Activated CD4-positive, alpha-beta T cell treated with anti-CD3 and anti-CD28 coated beads, Interleukin-2, amount 10 ng/mL, durations not matched to agents 7 days and 5 days (primary cell): ENCODE measurements at regions not wholly inside any gene's neighbourhood (a gene's known extent, or its start where the extent isn't known, plus 50 kb on each side); places are given as distances from the start of the nearest gene placed in this dataset.

ENCODE experiments used
- CTCF ChIA-PET: fragments of 350-600 bp; sonication (Branson Sonifier 250); formaldehyde crosslinking; loops from one replicate; lab custom pipeline; 2021; ENCODE audit warnings: antibody characterized with exemption; lab: Charles Lee
- POLR2A ChIA-PET: fragments of 350-600 bp; sonication (Branson Sonifier 250); formaldehyde crosslinking; loops from one replicate; lab custom pipeline; 2021; ENCODE audit warnings: antibody characterized with exemption; lab: Charles Lee
- DNase-seq: peaks from one replicate; pipeline ENCODE4 v3.0.0-alpha.2; 2020
- H3K27ac Mint-ChIP-seq: one replicate; pipeline ENCODE4 v1.8.0; 2021; ENCODE audit warnings: mild to moderate bottlenecking, moderate library complexity, mixed read lengths
- H3K27me3 Mint-ChIP-seq: one replicate; pipeline ENCODE4 v1.8.0; 2021; ENCODE audit warnings: mixed read lengths
- H3K36me3 Mint-ChIP-seq: one replicate; pipeline ENCODE4 v1.8.0; 2021; ENCODE audit warnings: low read depth, mixed read lengths
- H3K4me1 Mint-ChIP-seq: one replicate; pipeline ENCODE4 v1.8.0; 2021; ENCODE audit warnings: mixed read lengths
- H3K4me3 Mint-ChIP-seq: one replicate; pipeline ENCODE4 v1.8.0; 2021; ENCODE audit warnings: mild to moderate bottlenecking, moderate library complexity, mixed read lengths
- H3K9me3 Mint-ChIP-seq: one replicate; pipeline ENCODE4 v1.8.0; 2021; ENCODE audit warnings: mixed read lengths

DNA sequence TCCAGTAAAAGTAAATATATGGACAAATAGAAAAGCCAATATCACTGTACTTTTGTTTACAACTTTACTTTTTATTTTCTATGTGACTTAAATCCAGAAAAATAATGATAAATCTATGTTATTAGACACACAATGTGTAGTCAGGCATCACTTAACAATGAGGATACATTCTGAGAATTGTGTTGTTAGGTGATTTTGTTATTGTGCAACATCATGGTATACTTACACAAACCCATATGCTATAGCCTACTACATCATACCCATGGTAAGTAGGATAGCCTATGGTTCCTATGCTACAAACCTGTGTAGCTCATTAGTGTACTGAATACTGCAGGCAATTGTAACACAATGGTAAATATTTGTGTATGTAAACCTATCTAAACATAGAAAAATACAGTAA is 781.7 kb upstream of the GHITM start:
- Mint-ChIP-seq H3K27ac (no peak overlapping the region), H3K36me3 (no peaks in the 10 kb centered on the region), H3K4me1 (no peaks in the 10 kb centered on the region), H3K4me3 (no peak overlapping the region), H3K9me3 (peaks cover 6% of the 10 kb centered on the region), H3K27me3 (no peaks in the 10 kb centered on the region)
- CTCF ChIA-PET: no interaction called here
- POLR2A ChIA-PET: no interaction called here
- DNase-seq: no peak

DNA sequence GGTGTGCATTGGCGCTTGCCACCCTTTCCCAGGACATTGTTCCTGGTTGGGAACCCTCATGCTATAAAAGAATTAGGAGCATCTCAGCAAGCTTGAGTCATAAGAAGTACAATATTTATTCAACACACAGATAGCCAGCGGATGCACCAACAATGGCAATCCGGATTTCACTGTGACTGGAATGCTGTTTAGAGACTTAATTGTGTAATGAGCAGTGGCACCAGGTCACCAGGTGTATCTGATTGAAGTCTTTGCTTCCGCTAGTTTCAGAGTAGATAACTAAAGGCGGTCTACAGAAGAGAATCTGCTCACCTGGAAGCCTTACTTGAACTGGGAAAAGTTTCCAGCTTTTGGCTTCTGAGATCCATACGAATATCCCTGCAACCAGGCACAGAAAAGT is 772.3 kb upstream of the GHITM start:
- H3K4me1 Mint-ChIP-seq: no peaks in the 10 kb centered on the region
- no peaks in the 10 kb centered on the region for H3K36me3 Mint-ChIP-seq
- ChIA-PET CTCF (no interaction called here), POLR2A (no interaction called here)
- H3K9me3 Mint-ChIP-seq: no peaks in the 10 kb centered on the region
- no peaks in the 10 kb centered on the region for H3K27me3 Mint-ChIP-seq
- no peak for DNase-seq
- no peak overlapping the region for H3K4me3 Mint-ChIP-seq
- H3K27ac Mint-ChIP-seq: no peak overlapping the region

DNA sequence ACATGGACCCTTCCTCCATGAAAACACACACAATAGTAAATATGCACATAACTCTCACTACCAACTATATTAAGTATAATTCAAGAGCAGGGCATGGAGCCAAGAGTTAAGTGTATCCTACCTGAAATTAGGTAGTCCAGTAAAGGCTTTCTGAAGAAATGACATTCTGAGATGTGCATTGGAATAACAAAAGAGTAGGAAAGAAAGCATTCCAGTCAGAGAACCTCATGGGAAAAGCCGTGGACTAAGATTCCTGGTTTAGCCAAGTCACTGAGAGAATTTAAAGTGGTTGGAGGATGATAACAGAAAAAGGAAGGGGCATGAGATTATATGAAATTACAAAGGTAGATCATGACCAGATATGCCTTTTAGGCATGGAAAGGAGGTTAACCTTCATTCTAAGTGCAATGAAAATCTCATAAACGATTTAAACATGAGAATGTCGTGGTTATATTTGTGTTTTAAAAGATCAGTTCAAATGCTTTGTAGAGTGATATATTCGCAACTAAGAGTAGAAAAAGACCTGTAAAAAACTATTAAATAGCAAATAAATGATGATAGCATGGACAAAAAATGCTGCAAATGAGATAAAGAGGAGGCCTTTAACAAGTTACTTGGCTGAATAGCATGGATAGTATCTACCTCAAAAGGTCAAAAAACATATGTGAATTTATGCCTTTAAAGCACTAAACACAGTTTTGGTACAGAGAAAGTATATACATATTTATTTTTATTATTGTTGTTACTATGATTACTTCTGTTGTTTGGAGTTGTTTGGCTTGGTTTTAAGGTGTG is 767.4 kb upstream of the GHITM start:
- no peaks in the 10 kb centered on the region for H3K27me3 Mint-ChIP-seq
- H3K4me3 Mint-ChIP-seq: no peak overlapping the region
- H3K9me3 Mint-ChIP-seq: no peaks in the 10 kb centered on the region
- DNase-seq: no peak
- H3K4me1 Mint-ChIP-seq: no peaks in the 10 kb centered on the region
- H3K27ac Mint-ChIP-seq: no peak overlapping the region
- POLR2A ChIA-PET: no interaction called here
- H3K36me3 Mint-ChIP-seq: no peaks in the 10 kb centered on the region
- CTCF ChIA-PET: no interaction called here

DNA sequence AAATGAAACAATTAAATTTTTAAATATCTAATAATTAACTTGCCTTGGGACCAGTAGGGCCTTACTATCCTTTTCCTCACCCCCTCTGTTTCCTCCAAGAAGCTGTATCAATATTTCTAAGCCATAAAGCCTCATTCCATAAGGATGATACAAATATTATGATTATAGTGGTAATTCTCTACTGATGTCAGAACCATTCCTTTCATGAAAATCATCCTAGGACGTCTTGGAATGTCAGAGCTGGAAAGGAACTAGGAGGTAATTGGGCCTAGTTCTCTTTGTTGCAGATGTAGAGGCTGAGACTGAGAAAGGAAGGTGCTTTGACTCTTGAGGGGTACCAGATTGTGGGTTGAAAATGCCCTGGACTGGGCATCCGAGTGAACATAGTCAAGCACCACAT is 766.7 kb upstream of the GHITM start:
- CTCF ChIA-PET: no interaction called here
- H3K36me3 Mint-ChIP-seq: no peaks in the 10 kb centered on the region
- no peaks in the 10 kb centered on the region for H3K4me1 Mint-ChIP-seq
- POLR2A ChIA-PET: no interaction called here
- H3K9me3 Mint-ChIP-seq: no peaks in the 10 kb centered on the region
- no peak for DNase-seq
- no peak overlapping the region for H3K27ac Mint-ChIP-seq
- H3K4me3 Mint-ChIP-seq: no peak overlapping the region
- no peaks in the 10 kb centered on the region for H3K27me3 Mint-ChIP-seq

DNA sequence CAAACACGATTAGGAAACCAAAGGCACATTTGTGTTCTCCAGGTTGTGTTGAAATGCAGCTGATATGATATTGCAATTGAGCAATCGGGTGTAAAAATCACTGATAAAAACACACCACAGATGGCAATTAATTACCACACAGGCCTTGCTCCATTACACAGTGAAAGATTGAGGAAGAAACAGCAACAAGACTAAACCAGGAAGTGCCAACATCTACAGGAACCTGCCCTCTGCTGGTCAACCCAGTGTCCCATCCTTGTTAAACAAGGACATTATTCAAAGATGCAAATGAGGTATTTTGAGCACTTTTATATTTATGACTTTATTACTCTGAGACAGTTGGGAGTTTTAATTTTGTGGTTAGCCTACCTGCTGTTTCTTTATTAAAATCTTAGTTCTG is 765.6 kb upstream of the GHITM start:
- H3K36me3 Mint-ChIP-seq: no peaks in the 10 kb centered on the region
- no peaks in the 10 kb centered on the region for H3K27me3 Mint-ChIP-seq
- no peak for DNase-seq
- H3K4me3 Mint-ChIP-seq: no peak overlapping the region
- ChIA-PET CTCF (no interaction called here), POLR2A (no interaction called here)
- peaks cover 2% of the 10 kb centered on the region for H3K9me3 Mint-ChIP-seq
- no peak overlapping the region for H3K27ac Mint-ChIP-seq
- H3K4me1 Mint-ChIP-seq: no peaks in the 10 kb centered on the region

DNA sequence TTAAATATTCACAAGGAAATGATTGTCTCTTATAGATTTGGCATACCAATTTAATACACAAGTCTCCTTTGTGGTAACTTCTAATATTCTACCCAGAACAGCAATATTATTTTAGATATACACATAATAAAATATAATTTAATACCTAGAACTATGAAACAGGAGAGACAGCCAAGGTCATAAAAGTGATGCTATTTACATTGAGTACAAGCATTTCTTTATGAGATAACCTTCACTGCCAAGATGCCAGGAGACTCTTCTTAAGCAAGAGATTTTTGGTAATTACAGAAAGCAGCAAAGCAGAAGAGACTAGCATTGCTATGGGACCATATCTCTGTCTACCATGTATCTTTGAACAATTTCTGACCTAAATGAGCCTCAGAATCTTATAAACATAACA is 764.6 kb upstream of the GHITM start:
- ChIA-PET POLR2A (no interaction called here), CTCF (no interaction called here)
- Mint-ChIP-seq H3K27ac (no peak overlapping the region), H3K36me3 (no peaks in the 10 kb centered on the region), H3K27me3 (no peaks in the 10 kb centered on the region), H3K4me1 (no peaks in the 10 kb centered on the region), H3K4me3 (no peak overlapping the region), H3K9me3 (peaks cover 4% of the 10 kb centered on the region)
- DNase-seq: no peak

DNA sequence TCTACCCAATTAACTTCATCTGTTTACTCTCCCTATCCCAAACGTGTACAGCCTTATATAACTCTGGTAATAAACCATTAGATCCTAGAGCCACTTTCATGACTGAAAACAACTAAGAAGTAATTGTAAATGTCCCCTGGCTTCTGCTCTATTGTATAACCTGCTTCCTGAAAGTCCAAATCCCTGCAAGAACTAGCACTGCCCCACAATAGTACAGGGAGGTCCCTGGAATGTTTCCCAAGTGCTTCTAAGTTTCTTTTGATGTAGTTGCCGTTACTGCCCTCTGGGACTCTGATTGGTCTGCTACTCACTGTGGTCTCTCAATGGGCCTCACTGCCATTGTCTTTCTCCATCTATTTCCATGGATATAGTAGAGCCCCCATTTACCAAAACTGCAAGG is 764.0 kb upstream of the GHITM start:
- Mint-ChIP-seq H3K4me1 (no peaks in the 10 kb centered on the region), H3K27ac (no peak overlapping the region), H3K27me3 (no peaks in the 10 kb centered on the region), H3K36me3 (no peaks in the 10 kb centered on the region), H3K4me3 (no peak overlapping the region), H3K9me3 (peaks cover 7% of the 10 kb centered on the region)
- POLR2A ChIA-PET: no interaction called here
- CTCF ChIA-PET: no interaction called here
- no peak for DNase-seq

DNA sequence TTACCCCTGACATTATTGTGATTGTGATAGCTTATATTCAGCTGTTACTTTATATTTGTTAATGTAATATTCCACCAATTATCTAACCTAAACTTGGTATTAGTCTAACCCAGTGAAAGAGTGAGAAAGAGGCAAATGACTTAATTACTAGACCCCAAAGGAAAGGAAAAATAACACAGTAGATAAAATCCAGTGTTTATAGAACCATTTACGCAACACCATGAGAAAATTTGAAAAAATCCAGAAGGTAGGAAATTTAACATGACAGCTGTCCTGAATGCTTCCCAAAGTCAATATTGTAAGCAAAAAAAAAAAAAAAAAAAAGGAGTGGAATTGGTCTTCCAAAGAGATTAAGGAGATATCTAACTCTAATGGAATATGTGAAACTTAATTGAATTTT is 741.5 kb upstream of the GHITM start:
- H3K4me1 Mint-ChIP-seq: no peaks in the 10 kb centered on the region
- no peak overlapping the region for H3K4me3 Mint-ChIP-seq
- no peaks in the 10 kb centered on the region for H3K36me3 Mint-ChIP-seq
- no peaks in the 10 kb centered on the region for H3K27me3 Mint-ChIP-seq
- DNase-seq: no peak
- ChIA-PET POLR2A (no interaction called here), CTCF (no interaction called here)
- H3K27ac Mint-ChIP-seq: no peak overlapping the region
- peaks cover 6% of the 10 kb centered on the region for H3K9me3 Mint-ChIP-seq

DNA sequence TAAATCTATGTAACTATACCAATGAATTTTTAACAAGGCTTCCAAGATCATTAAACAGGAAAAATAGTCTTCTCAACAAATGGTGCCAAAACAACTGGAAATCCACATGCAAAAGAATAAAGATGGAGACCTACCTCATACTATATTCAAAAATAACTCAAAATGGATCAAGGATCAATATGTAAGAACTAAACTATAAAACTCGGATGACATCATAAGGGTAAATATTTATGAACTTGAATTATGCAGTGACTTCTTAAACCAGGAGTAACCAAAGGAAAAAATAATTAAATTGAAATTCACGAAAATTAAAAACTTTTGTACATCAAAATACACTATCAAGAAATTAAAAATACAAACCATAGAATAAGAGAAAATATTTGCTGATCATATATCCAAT is 728.7 kb upstream of the GHITM start:
- no peaks in the 10 kb centered on the region for H3K4me1 Mint-ChIP-seq
- ChIA-PET CTCF (no interaction called here), POLR2A (no interaction called here)
- H3K27me3 Mint-ChIP-seq: no peaks in the 10 kb centered on the region
- H3K36me3 Mint-ChIP-seq: no peaks in the 10 kb centered on the region
- no peak for DNase-seq
- no peak overlapping the region for H3K4me3 Mint-ChIP-seq
- no peak overlapping the region for H3K27ac Mint-ChIP-seq
- H3K9me3 Mint-ChIP-seq: no peaks in the 10 kb centered on the region

DNA sequence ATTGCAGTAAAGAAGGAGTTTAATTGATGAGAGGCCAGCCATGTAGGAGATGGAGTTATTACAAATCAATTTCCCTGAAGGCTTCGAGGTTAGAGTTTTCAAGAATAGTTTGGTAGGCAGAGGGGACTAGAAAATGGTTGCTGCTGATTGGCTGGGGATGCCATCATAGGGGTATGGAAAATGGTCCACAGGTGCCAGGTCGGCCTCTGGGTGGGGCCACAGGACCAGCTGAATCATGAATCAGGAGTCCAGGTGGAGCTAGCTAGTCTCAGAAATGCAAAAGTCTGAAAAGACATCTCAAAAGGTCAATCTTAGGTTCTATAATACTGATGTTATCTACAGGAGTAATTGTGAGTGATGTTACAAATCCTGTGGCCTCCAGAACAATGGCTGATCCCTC is 714.0 kb upstream of the GHITM start:
- Mint-ChIP-seq H3K27ac (no peak overlapping the region), H3K4me3 (no peak overlapping the region), H3K27me3 (no peaks in the 10 kb centered on the region), H3K4me1 (no peaks in the 10 kb centered on the region), H3K9me3 (no peaks in the 10 kb centered on the region), H3K36me3 (no peaks in the 10 kb centered on the region)
- no peak for DNase-seq
- CTCF ChIA-PET: no interaction called here
- POLR2A ChIA-PET: no interaction called here

DNA sequence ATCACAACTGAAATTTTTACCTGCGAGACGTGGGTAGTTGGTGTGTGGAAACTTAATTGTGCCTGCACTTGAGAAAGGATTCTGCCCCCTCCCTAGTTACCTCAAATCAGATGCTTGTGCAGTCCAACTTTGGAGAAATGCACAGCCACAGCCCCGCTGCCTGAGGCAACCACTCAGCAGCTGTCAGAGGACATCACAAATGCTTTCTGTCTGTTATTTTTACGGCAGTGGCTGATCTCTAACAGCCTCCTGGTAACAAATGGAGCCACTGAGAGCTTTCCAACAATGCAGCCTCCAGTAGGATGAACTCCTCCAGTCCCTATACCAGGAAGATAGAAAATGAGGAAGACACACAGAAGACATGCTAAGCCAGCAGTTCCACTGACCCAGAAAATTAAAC is 712.2 kb upstream of the GHITM start:
- Mint-ChIP-seq H3K9me3 (no peaks in the 10 kb centered on the region), H3K27me3 (no peaks in the 10 kb centered on the region), H3K4me3 (no peak overlapping the region), H3K4me1 (no peaks in the 10 kb centered on the region), H3K36me3 (no peaks in the 10 kb centered on the region), H3K27ac (no peak overlapping the region)
- CTCF ChIA-PET: interaction anchor here (0.6 kb wide), 1 partner anchor 909 kb away, joined by 3 read pairs; no protein-coding TSS in a partner anchor
- no peak for DNase-seq
- POLR2A ChIA-PET: no interaction called here

DNA sequence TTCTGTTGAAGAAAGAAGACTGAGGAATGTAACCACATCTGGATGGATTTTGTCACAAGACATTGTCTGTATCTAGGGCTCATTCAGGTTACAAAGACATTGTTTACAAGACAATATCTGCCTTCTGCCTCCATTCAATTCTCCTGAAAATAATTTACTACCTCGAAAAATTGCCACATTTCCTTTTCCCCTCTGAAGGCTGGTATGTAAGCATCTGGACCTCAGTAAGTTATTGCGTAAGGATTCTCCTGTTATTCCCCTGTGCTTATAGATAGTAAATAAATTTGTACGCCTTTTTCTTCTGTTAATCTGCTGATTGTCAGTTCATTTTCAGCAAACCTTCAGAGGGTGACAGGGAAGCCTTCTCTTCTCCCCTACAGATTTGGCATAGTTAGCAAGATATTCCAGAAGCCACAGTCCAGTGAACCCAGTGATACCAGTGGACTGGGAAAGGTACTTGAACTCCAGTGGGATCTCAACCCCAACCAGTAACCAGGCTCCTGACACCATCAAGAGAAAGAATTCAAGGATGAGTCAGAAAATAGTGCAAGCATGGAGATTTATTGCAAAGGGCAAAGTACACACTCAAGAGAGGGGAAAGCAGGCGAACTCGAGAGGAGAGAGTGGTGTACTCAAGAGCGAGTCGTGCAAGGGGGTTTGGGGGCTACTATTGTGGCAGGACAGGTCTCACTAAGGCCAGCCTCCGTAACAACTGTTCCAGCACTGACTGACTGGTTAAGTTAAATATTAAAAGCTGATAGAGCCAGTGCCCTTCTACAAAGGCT is 706.9 kb upstream of the GHITM start:
- POLR2A ChIA-PET: no interaction called here
- no peaks in the 10 kb centered on the region for H3K4me1 Mint-ChIP-seq
- H3K27me3 Mint-ChIP-seq: no peaks in the 10 kb centered on the region
- CTCF ChIA-PET: no interaction called here
- no peak overlapping the region for H3K4me3 Mint-ChIP-seq
- no peak for DNase-seq
- H3K9me3 Mint-ChIP-seq: no peaks in the 10 kb centered on the region
- H3K36me3 Mint-ChIP-seq: no peaks in the 10 kb centered on the region
- H3K27ac Mint-ChIP-seq: no peak overlapping the region

DNA sequence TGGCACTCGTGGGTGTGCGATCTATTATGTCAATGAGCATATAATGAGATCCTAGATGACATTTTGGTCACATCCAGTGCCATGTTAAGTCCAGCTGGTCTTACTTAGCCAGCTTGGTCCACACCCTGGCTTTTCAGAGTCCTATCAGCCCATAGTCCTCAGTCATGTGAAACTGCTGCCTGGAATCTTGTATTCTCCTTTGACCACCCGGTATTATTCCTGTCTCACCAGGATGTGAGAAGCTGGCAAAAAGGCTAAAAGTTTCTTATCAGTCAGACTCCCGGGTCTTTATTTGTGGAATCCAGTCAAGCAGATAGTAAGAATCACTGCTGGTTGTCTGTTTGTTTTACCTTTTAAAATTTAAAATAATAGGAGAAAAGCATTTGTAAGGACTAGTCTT is 705.6 kb upstream of the GHITM start:
- H3K36me3 Mint-ChIP-seq: no peaks in the 10 kb centered on the region
- no peak overlapping the region for H3K4me3 Mint-ChIP-seq

More for the DNA sequence above, 705.6 kb upstream of the GHITM start:
- POLR2A ChIA-PET: no interaction called here
- H3K27ac Mint-ChIP-seq: no peak overlapping the region
- CTCF ChIA-PET: no interaction called here
- DNase-seq: no peak
- no peaks in the 10 kb centered on the region for H3K4me1 Mint-ChIP-seq
- no peaks in the 10 kb centered on the region for H3K27me3 Mint-ChIP-seq
- no peaks in the 10 kb centered on the region for H3K9me3 Mint-ChIP-seq
